ENCODE measurements at regions not wholly inside any gene's neighbourhood (a gene's known extent, or its start where the extent isn't known, plus 50 kb on each side); places are given as distances from the start of the nearest gene placed in this dataset.

DNA sequence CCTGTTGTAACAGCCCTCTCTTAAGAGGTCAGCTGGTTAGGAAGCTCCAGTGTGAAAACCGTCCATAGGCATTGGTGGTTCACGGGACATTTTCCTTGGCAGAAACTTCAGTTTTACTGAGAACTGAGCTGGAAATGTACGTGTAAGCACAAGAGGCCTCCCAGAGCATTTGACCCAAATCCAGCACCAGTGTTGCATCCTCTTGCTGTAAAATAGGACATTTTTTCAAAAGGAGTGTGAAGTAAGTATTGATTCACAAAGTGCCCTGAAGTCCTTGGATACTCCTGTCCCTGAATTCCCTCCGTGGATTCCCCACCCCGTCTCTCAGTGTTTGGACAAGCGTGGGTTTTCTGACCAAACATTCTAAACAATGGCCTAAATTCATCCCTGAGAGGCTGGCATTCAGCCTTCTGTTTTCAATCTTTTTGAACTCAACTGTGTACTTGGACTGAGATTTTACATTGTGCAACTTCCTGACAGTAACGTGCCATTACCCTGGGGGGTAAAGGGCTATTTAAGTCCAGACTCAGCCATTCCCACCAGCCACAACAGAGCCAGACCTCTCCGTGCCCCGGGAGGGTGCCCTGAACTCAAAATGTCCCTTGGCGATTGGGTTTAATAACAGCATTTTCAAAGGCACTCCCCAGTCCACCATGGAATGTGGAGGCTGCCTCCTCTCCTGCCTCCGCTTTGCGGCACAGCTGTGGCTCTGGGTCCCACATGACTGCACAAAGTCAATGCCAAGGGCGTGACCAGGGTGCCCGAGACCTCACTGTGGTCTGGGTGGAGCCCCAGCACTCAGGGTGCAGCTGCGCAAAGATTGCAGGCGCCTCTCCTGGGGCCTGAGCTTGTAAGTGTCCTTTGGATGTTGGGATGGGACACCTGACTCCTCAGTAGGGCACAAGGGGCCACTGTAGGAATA lies 92.7 kb upstream of the AFDN start (continued):
- TF ChIP-seq ZNF121 (CRISPR knock-in tag; IDR thresholded peaks at IDR 0.05) (no peak; the same call in 1 of the 2 replicates), ZFYVE20 (CRISPR knock-in tag; IDR thresholded peaks at IDR 0.05; ENCODE audit: borderline replicate concordance, low read depth) (no peak), SP1 (IDR thresholded peaks at IDR 0.05) (no peak), SP1 (CRISPR knock-in tag; IDR thresholded peaks at IDR 0.05) (peak; percentile 68), JUNB (CRISPR knock-in tag; IDR thresholded peaks at IDR 0.05; ENCODE audit: borderline replicate concordance) (peak; percentile 37; the same call in 1 of the 2 replicates), ZKSCAN1 (IDR thresholded peaks at IDR 0.05; ENCODE audit: low read length) (no peak), AKAP8 (CRISPR knock-in tag; IDR thresholded peaks at IDR 0.05) (peak; percentile 76; the same call in 1 of the 2 replicates), NPAS2 (CRISPR knock-in tag; IDR thresholded peaks at IDR 0.05; ENCODE audit: borderline replicate concordance) (no peak), ZNF253 (CRISPR knock-in tag; IDR thresholded peaks at IDR 0.05; ENCODE audit: borderline replicate concordance) (peak; percentile 61; the same call in 1 of the 2 replicates), ETV5 (CRISPR knock-in tag; IDR thresholded peaks at IDR 0.05; ENCODE audit: borderline replicate concordance) (peak; percentile 100), ZNF703 (CRISPR knock-in tag; IDR thresholded peaks at IDR 0.05; ENCODE audit: borderline replicate concordance) (peak; percentile 96), RBM22 (optimal IDR thresholded peaks at IDR 0.05; ENCODE audit: low read length) (no peak), SALL1 (CRISPR knock-in tag; IDR thresholded peaks at IDR 0.05) (peak; percentile 97)
- TF ChIP-seq, protein P1, sequence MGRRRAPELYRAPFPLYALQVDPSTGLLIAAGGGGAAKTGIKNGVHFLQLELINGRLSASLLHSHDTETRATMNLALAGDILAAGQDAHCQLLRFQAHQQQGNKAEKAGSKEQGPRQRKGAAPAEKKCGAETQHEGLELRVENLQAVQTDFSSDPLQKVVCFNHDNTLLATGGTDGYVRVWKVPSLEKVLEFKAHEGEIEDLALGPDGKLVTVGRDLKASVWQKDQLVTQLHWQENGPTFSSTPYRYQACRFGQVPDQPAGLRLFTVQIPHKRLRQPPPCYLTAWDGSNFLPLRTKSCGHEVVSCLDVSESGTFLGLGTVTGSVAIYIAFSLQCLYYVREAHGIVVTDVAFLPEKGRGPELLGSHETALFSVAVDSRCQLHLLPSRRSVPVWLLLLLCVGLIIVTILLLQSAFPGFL (CRISPR knock-in tag; IDR thresholded peaks at IDR 0.05): no peak
- TF ChIP-seq, protein P2, sequence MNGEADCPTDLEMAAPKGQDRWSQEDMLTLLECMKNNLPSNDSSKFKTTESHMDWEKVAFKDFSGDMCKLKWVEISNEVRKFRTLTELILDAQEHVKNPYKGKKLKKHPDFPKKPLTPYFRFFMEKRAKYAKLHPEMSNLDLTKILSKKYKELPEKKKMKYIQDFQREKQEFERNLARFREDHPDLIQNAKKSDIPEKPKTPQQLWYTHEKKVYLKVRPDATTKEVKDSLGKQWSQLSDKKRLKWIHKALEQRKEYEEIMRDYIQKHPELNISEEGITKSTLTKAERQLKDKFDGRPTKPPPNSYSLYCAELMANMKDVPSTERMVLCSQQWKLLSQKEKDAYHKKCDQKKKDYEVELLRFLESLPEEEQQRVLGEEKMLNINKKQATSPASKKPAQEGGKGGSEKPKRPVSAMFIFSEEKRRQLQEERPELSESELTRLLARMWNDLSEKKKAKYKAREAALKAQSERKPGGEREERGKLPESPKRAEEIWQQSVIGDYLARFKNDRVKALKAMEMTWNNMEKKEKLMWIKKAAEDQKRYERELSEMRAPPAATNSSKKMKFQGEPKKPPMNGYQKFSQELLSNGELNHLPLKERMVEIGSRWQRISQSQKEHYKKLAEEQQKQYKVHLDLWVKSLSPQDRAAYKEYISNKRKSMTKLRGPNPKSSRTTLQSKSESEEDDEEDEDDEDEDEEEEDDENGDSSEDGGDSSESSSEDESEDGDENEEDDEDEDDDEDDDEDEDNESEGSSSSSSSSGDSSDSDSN (CRISPR knock-in tag; IDR thresholded peaks at IDR 0.05): peak; percentile 54; the same call in 1 of the 2 replicates
- TF ChIP-seq, protein P3, sequence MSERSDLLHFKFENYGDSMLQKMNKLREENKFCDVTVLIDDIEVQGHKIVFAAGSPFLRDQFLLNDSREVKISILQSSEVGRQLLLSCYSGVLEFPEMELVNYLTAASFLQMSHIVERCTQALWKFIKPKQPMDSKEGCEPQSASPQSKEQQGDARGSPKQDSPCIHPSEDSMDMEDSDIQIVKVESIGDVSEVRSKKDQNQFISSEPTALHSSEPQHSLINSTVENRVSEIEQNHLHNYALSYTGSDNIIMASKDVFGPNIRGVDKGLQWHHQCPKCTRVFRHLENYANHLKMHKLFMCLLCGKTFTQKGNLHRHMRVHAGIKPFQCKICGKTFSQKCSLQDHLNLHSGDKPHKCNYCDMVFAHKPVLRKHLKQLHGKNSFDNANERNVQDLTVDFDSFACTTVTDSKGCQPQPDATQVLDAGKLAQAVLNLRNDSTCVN (CRISPR knock-in tag; IDR thresholded peaks at IDR 0.05; ENCODE audit: borderline replicate concordance): peak; percentile 70; the same call in 1 of the 2 replicates
- TF ChIP-seq, protein P4, sequence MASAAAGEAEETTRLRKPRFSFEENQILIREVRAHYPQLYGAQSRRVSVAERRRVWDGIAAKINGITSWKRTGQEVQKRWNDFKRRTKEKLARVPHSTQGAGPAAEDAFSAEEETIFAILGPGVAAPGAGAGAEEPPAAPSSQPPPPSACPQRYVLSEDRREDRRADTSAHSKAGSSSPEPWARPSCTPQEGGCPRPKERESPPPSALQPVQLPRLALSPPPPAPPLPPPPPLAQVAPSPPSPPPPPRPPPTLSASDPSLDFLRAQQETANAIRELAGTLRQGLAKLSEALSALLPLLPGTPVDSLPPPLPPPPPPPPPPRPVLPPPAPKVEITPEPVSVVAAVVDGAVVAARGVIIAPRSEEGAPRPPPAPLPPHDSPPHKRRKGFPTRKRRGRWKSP (CRISPR knock-in tag; IDR thresholded peaks at IDR 0.05): peak; percentile 95
- TF ChIP-seq, protein P5, sequence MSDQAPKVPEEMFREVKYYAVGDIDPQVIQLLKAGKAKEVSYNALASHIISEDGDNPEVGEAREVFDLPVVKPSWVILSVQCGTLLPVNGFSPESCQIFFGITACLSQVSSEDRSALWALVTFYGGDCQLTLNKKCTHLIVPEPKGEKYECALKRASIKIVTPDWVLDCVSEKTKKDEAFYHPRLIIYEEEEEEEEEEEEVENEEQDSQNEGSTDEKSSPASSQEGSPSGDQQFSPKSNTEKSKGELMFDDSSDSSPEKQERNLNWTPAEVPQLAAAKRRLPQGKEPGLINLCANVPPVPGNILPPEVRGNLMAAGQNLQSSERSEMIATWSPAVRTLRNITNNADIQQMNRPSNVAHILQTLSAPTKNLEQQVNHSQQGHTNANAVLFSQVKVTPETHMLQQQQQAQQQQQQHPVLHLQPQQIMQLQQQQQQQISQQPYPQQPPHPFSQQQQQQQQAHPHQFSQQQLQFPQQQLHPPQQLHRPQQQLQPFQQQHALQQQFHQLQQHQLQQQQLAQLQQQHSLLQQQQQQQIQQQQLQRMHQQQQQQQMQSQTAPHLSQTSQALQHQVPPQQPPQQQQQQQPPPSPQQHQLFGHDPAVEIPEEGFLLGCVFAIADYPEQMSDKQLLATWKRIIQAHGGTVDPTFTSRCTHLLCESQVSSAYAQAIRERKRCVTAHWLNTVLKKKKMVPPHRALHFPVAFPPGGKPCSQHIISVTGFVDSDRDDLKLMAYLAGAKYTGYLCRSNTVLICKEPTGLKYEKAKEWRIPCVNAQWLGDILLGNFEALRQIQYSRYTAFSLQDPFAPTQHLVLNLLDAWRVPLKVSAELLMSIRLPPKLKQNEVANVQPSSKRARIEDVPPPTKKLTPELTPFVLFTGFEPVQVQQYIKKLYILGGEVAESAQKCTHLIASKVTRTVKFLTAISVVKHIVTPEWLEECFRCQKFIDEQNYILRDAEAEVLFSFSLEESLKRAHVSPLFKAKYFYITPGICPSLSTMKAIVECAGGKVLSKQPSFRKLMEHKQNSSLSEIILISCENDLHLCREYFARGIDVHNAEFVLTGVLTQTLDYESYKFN (CRISPR knock-in tag; conservative IDR thresholded peaks at IDR 0.05): peak; percentile 99
- TF ChIP-seq, protein P6, sequence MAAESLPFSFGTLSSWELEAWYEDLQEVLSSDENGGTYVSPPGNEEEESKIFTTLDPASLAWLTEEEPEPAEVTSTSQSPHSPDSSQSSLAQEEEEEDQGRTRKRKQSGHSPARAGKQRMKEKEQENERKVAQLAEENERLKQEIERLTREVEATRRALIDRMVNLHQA (CRISPR knock-in tag; IDR thresholded peaks at IDR 0.05): peak; percentile 81; the same call in 1 of the 2 replicates
